Kasumi-1 (cell line): ENCODE measurements at regions not wholly inside any gene's neighbourhood (a gene's known extent, or its start where the extent isn't known, plus 50 kb on each side); places are given as distances from the start of the nearest gene placed in this dataset.
A peak's percentile ranks its signal among the peaks of the same experiment; 100 is the strongest.

ENCODE experiments used
- DNase-seq, 2 experiments: peaks; one replicate each; lab custom pipeline; 2025; lab: John Stamatoyannopoulos, UW

DNA sequence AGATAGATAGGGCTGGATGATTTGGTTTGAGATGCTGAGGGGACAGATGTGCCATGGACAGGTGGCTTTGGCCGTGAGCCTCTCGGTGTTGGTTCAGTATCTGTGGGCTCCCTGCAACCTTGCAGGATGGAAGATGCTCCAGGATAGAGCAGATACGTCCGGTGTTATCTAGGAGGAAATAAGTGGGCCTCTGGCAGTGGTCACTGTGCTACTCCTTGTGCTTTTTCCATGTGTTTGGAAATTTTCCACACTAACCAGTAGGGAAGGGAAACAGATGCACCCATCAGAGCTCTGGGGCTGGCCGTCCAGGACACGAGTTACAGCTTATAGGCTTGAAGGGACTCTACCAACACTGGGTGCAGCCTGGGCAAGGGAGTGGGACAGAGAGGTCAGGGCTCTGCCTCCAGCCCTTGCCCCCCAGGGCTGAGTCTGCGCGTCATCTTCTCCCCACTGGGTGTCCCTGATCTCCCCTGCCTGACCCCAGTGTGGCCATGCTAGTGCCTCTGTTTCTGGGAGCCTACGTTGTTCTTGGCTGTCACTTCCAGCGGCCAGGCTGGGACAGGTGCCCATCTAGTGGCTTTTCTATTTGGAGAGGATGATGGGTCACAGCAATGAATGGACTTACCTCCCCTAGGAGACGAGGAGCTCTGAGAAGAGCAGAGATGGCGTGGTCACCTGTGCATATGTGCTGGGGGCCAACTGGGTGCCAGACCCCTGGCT, 166.9 kb downstream of the SEC14L1 start:
- DNase-seq = no peak

DNA sequence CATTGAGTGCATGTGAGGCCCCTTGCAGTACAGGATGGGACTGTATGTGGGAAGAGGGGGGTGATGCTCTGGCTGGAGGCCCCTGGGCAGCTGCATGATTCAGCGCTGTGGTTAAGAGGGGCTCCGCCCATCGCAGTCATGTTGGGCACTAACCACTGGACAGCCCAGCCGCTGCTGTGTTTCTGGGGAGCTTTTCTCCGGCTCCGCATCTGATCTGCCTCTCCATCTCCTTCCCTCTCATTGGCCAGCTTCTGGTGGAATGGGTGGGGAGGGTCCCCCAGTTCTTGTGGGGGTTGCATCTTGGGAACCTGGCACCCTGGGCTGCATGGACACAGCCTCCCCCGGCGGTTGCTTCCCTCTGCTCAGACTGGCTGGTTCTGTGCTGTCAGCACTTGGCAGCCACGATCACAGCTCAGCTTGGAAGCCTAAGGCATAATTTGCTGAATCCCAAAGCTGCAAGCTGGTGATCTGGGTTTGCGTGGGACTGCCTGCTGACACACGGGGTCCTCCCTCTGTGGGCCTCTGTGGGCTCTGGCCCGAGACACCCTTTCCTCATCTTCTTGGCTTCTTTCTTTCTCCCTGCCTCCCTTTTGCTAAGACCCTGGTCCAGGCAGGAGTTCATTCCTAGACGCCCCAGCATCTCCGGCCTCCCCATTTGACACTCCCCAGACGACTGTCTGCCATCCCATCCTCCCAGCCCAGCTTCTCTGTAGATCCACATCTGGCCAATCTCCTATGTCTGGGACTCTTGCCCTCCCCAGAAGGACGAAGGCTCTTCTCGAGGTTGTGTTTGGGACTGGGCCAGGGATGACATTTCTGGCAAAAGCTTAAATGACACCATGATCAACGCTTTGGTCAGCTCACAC, 168.3 kb downstream of the SEC14L1 start:
- DNase-seq = no peak

DNA sequence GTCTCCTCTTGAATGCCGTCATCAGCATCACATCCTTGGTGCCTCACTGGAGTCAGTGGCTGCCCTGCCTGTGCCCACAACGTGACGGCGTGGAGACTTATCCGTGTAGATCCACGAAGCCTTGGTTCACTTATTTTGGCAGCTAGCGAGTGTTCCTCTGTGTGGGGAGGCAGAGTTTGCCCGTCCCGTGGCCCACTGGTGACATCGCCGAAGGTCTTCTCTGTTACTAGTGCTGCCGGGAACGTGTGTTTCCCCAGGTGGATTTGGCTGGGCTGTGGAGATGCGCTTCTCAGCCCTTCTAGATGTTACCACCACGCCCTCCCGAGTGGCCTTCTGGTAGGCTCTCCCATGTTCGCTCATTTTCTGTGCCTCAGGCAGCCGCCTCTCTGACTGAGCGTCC, 169.6 kb downstream of the SEC14L1 start:
- DNase-seq = no peak

DNA sequence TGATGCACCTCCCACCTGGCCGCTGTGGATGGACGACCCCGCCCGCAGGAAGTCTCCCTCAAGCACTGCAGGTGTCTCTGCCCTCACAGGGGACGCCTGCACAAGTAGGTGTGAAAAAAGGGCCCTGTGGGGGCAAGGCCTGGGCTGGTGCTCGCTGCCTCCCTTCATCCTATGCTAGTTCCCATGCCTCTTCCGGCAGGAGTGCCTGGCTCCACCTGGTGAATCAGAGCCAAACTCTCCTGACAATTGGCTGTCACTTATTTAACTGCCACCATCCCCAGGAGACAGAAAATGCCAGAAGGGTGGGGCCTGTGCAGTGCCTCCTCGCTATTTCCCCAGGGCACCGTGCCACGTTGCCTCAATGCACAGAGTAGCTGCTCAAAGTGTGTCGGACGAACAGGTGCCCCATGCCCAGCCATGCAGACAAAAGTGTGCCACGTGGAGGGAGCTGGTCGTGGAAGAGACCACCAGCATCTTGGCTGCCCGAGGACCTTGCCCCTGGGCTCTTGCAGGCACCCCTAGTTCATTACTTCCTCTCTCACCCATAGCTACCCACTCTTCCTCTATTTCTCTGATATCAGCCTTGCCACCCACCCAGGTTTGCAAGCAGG, 170.7 kb downstream of the SEC14L1 start:
- no peak for DNase-seq

DNA sequence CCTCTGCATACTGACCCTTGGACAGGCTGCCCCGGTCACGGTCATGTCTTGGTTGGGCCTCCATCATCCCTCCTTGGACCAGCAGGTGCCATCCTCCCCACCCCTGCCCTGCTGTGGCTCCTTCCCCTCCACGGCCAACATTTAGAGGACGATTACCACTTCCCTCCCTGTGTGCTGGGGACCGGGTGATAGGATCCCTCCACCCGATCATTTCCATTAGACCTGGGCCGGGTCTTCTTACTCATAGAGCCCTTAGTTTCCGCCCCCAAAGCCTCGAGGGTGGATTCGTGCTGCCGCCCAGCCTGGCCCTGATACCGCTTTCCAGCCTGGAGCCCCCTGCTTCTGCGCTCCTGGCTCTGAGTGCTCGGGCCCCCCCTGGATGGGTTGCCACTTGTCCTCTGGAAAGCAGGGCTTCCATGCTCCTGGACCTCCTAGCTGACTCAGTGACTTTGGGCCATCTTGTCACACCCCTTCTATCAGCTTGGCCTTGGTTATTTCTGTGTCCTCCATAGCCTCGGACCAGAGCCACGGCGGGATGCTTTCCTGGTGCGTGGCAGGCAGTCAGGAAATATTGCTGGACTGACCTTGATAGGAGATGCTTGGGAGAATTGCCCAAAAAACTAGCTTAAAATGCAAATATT, 171.4 kb downstream of the SEC14L1 start:
- no peak for DNase-seq

DNA sequence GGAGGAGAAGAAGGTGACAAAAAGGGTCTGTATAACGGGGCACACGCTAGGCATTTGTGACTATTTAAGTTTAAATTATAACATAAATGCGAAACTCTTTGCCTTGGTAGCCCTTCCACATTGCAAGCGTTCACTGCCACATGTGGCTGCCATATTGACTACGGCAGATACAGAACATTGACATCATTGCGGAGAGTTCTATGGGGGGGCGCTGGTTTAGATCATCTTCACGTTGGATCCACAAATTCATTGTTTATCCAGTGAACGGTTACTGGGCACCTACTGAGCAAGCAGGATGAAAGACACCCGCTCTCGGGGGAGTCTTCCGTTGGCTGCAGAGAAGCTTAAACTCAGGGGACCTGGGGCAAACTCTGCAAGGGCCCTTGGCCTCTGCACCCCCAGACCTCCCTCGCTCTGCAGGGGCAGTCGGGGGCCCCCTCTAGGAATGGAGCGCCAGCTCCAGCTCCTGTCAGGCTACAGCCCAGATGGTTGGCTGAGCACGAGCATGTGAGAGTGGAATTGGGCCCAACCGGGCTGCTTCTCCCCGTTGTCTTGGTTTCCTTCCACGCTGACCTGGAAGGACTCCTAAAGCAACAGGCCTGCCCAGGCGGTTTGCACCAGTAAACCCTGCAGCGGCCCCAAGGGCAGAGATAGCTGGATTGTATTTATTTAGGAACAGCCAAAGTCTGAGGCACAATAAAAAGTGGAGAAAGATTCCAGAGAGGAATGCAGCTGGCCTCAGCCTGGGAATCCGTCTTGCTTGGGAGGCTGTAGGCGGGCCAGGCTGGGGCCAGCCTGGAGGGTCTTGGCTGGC, 172.2 kb downstream of the SEC14L1 start:
- no peak for DNase-seq

DNA sequence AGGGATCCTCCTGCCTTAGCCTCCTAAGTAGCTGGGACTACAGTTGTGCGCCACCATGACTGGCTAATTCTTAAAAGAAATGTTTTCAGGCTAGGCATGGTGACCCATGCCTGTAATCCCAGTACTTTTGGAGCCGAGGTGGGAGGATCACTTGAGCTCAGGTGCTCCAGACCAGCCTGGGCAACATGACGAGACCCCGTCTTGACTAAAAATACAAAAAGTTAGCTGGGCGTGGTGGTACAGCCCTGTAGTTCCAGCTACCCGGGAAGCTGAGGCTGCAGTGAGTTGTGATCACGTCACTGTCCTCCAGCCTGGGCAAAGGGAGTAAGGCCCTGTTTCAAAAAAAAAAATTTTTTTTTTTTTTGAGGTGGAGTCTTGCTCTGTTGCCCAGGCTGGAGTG, 173.1 kb downstream of the SEC14L1 start:
- no peak for DNase-seq

DNA sequence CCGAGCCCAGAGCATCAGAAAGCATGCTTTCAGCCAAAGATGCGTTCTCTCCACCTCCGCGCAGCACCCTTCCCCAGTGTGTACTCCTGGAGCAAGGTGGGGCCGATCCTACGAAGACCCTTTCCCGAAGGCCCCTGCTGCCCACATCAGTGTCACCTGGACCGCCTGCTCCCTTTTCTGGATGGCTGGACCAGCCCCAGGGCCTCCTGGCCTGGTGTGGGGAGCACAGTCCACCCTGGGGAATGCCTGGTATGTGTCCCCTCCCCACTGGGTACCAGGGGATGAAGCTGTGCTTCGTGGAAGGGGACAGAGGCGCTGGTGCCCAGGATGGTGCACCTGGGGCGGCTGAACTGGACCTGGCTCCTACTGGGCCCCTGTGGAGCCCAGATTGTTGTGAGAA, 173.8 kb downstream of the SEC14L1 start:
- no peak for DNase-seq

DNA sequence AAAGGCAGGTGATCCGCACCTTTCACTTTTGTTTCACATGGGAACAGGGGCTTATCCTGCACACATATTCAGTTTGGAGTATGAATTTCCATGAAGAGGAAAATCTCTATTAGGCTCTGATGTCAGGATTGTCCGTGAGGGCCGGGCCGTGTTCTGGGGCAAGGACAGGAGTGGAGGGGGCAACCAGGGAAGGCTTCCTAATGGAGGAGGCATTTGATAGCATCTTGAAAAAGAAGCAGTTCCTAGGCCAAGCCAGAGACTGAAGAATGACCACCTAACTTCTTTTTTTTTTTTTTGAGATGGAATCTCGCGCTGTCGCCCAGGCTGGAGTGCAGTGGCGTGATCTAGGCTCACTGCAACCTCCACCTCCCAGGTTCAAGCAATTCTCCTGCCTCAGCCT, 174.2 kb downstream of the SEC14L1 start:
- no peak for DNase-seq

DNA sequence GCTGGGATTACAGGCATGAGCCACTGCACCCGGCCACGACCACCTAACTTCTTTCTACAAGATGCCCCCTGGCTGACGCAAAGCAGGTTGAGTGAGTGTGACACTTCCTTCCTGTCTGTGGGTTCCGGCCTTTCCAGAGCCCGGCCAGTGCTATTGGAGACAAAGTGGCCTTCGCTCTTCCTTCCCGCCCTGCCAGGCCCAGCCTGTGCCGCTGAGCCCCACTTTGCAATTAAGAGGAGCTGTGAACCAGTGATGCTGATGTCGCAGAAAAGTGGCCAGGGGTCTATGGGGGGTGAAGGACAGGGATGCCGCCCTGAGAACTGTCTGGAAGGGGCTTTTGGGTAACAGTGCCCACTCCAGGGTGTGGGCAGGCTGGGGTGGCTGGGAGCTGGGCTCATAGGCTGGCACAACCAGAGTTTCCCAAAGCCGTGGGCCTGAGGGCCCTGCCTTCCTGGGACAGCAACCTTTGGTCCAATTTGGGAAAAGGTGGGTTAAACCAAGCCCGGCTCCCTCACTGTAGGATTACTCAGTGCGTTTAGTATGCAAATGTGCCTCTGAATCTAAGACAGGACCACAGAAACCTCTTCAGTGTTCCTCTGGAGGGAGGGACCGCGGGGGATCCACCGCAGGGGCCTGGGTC, 174.9 kb downstream of the SEC14L1 start:
- no peak for DNase-seq

DNA sequence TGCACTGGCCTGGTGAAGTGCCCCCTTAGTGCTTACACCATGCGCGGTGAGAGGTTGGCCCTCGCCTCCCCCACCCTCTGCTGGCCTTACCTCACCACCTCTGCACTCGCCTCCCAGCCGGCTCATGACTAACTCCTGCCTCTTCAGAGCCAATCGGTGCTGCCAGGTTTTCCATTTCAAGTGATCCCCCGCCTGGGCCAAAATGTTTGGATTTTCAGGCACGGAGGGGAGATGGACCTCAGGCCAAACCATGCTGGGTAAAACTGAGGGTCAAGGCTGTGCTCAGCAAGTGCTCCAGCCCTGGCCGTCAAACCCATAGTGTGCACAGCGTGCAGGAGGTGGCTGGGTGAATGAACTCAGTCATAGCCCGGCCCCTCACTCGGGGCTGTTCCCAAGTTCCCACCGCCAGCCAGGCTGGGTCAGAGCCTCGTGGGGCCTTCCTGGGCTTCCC, 175.4 kb downstream of the SEC14L1 start:
- DNase-seq = no peak

DNA sequence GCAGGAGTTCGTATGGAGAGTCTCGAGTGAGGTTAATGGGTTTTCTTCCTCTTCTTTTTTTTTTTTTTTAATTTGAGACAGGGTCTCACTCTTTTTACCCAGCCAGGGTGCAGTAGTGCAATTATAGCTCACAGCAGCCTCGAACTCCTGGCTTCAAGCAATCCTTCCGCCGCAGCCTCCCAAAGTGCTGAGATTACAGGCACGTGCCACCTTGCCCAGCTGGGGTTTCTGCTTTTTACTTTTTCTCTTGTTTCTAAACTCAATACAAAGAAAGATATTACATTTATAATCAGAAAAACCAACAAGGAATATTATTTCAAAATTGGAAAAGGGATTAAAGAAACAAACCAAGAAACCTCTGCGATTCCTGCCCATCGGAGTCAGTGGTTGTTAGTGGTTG, 175.9 kb downstream of the SEC14L1 start:
- no peak for DNase-seq

DNA sequence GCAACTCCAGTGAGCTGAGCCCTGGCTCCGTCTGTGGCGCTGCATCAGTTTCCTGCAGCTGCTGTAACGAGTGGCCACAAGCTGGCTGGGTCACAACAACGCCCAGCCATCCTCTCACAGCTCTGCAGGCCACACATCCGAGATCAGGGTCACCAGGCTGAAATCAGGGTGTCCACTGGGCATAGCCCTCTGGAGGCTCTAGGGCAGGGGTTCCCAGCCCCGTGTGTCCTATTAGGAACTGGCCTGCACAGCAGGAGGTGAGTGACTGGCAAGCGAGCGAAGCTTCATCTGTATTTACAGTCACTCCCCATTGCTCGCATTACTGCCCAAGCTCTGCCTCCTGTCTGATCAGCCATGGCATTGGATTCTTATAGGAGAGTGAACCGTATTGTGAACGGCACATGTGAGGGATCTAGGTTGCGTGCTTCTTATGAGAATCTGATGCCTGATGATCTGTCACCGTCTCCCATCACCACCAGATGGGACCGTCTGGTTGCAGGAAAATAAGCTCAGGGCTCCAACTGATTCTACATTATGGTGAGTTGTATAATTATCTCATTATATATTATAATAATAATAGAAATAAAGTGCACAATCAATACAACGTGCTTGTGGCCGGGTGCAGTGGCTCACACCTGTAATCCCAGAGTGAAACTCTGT, 176.5 kb downstream of the SEC14L1 start:
- DNase-seq = peak; percentile 22 to 25

DNA sequence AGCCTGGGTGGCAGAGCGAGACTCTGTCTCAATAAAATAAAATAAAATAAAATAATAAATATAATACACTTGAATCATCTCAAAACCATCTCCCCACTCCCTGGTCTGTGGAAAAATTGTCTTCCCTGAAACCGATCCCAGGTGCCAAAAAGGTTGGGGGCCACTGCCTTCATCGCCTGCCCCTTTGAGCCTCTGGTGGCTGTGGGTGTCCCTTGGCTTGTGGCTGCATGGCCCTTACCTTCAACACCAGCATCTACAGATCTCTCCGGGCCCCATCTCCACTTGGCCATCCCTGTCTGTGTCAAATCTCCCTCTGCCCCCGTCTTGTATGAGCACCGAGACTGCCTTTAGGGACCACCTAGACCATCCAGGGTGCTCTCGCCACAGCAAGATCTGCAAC, 177.3 kb downstream of the SEC14L1 start:
- no peak for DNase-seq

DNA sequence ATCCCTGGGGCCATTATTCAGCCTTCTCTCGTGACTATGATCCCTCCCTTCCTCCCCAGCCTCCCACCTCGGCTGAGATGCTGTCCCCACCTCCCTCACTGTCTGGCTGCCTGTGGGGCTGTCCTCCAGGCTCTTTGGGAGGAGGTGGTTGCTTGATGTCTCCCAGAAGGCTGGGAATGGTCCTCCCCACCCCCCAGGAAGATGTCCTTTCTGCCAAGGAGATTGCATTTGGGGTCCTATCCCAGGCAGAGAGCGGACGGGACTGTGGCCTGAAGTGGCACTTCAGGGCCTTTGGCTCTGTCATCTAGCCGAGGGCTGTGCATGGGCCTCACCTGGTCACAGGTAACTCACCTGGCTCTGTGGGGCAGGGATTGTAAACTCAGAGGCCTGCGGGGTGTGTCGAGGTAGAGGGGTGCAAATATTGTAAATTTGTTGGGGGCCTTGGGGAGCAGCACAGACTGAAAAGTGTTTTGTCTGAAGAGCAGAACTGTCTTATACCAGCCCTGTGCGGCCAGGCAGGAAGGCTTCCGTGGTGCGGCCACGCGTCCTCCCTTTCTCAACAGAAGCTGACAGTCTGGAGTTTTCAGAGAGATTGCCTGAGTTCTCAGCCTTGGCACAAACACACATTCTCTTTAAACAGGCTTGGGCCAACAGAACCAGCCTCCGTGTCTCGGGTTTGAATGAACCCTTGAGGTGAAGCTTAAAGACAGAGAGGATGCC, 177.9 kb downstream of the SEC14L1 start:
- DNase-seq = peak; percentile 63 to 76

DNA sequence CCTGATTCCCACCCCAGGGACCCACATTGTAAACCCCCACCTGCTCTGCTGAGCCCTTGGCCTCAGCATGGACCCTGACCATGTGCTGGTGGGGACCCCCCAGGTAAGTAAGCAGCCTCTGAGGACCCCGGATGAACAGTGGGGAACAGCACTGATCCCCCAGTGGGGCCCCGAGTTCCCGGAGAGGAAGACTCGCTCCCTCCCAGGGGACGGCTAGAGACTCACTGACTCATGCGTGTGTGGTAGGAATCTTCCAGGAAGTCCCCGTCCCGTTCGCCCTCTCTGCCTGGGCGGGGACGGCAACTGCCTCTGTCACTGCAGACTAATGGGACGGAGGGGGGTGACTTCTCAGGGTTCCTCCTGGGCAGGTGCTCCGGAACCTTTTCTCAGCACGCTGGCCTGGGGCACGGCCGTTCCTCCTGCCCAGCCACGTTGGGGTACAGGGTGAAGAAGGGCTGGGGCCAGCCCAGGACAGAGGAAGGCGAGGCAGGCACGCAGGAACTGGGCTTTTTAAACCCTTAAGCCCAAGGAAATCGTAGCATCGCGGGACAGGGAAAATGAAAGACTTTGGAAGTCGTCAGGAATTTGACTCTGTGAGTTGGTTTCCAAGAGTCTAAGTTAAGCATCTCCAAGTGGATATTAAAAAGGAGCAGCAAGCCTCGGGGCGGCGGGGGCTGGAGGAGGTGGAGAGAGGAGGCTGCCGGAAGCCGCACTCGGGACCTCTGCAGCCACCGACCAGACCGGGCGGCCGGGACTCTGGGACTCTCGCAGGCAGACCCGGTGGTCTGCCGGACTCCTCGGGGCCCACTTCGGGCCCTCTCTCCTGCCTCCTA, 178.7 kb downstream of the SEC14L1 start:
- DNase-seq = peak; percentile 96

DNA sequence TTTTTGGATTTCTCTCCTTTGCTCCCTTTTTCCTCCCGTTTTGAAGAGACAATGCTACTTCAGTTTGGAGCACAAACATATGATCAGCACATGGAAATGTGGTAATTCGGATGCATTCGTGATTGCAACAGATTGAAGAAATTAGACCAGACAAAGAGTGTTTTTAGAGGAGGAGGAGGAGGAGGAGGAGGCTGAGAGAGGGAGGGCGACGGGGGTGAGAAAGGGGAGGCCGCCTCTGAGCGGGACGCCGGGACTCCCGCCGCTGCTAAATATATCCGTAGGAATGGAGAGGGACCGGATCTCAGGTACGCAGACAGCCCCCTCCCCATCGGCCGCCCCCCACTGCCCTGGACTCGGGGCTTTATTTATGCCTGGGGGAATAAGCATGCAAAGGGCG, 179.3 kb downstream of the SEC14L1 start:
- DNase-seq = peak; percentile 49 to 61

DNA sequence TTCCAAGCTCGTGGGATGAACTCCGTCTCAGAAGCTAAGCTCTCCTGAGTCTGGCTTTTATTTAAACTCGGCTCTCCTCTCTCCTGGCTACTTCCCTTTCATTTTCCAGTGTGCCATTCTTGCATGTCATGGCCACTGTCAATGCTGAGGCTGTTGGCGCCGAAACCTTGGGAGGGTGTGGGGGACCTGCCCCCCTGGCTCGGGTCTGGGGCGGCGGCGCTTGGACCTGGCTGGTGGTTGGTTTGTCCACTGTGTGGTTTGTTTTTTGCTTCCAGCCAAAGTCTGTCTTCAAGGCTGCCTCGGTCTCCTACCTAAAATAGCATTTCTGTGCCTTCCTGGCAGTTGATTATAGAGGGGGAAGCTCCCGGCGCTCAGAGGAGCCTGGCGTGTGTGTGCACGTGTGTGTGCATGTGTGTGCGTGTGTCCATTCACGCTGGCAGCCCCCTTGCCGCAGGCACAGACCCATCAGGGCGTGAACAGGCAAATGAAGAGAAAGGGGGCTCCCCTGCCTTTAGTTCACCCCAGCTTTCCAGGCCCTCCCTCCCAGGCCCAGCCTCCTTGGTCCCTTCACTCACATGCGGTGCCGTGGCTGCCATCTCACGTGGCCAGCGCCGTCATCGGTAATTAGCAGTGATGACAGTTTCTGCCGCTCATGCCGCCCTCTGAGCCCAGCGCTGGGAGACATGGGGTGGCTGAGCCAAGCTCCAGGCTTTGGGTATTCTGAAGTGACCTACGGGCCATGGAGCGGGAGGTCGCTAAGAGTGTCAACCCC, 179.9 kb downstream of the SEC14L1 start:
- peak; percentile 49 to 67 for DNase-seq
